ENCODE measurements at regions not wholly inside any gene's neighbourhood (a gene's known extent, or its start where the extent isn't known, plus 50 kb on each side); places are given as distances from the start of the nearest gene placed in this dataset.
"Not testable (repeated sequence)": the region's sequence is repeated elsewhere in the genome, so short reads cannot be mapped to it uniquely, and the experiment has no call there.

DNA sequence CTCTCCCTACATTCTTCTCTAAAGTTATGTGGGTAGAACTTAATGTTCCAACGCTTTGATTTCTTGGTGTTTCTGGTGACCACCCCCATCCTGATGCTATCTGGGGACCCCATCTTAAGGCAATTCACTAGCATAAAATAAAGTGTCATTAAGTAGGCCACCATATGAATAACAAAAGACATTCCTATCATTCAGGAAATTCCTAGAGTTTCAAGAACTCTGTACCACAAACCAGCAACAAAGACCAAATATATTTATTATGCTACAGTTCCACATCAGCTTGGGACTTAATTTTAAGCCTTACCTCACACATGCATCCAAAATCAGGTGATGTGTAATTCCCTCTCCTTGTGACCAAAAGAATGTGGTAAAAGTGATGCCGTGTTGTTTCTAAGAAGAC lies 254.6 kb upstream of the LRRC4C start:
- FAIRE-seq, result no peak

DNA sequence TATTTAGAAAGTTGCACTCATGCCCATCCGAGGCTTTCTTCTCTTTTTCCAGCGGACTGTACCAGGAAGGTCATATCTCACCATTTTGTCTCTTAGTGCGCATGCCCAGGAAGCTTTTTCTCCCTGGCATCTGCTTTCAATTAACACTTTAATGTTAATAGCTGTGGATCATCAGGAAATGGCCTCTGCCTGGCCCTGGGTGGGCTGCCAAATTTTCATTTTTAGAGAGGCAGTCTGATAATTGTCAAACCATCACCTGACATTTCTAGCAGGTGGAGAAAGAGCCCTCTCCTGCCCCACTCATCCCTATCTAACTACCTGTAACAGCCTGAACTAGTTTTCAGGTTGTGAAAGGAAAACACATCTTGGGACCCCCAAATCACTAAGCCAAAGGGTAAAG lies 257.4 kb upstream of the LRRC4C start:
- FAIRE-seq, result no peak

DNA sequence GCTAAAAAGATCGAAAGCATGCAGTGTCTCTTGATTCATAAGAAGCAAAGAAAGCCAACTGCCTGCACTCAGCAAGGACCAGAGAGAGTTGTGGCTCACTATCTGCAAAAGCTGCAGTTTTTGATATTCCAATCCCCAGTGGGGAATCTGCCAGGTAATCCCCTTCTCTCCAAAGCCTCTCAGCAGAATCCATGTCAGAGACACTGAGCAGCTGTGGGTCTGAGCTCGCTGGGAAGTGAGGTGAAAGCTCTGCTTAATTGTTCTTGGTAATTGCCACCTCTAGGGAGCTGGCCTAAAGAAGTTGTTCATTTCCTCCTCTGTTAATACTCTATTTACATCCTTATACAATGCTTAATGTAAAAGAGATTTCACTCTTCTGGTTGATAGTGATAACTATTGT lies 261.3 kb upstream of the LRRC4C start:
- FAIRE-seq, result no peak

DNA sequence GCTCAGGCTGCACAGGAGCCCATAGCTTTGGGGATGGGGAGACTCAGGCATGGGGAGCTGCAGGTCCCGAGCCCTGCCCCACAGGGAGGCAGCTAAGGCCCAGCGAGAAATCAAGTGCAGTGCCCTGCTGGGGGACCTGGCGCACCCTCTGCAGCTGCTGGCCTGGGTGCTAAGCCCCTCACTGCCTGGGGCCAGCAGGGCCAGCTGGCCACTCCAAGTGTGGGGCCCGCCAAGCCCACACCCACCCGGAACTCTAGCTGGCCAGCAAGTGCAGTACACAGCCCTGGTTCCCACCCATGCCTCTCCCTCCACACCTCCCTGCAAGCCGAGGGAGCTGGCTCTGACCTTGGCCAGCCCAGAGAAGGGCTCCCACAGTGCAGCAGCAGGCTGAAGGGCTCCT lies 268.7 kb upstream of the LRRC4C start:
- not testable (repeated sequence) for FAIRE-seq

DNA sequence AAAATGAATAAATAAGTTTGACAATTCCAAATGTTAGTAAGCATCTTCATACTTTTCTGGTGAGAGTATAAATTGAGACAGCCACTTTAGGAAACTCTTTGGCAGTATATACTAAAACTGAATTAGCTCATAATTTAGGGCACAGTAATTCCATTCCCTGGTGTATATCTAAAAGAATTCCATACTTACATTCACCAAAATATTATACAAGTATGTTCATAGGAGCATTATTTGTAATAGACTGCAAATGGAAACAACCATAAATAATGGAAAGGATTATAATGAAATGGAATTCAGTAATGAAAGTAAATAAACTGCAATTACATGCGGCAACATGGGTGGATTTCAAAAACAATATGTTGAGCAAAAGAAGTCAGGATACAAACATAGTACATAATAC lies 315.8 kb upstream of the LRRC4C start:
- no peak for FAIRE-seq

DNA sequence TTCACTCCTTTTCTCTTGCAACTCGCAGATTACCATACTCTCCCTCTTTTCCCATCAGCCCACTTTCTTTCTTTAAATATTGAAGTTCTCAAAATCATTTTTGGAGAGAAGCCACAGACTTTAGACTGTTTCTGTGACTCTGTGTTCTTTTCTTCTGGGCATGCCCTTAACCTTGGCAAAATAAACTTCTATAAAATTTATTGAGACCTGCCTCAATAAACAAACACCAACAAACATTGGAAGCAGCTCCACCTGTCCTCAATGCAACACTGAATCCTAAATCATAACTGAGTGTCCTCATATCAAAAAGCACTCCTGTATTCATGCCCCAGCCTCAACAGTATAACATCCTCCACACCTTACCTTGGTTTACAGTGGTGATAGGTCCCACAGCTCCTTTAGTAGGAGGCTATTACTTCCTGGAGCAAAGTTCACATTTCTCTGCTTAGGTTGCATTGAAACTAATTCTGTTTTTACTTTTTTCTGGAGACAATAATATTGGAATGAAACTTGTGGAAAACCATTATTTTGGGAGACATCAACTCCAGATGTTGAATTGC lies 320.0 kb upstream of the LRRC4C start:
- no peak for FAIRE-seq

DNA sequence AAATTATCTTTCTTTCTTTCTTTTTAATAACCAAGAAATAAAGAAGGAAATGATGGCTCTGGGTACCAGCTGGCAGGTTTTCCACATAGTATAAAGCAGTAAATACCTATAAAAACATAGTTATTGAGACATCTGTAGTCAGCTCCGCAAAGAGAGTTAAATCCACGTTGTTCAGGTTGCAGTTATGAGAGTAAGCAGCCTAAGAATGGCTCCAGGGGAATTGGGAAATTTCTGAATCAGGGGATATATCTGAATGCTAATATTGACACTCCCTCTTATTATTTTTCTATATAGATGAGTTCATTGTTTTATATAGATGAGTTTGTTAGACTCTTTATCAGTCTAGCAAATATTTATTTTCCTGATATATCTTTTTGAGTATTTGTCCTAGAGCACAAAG lies 322.0 kb upstream of the LRRC4C start:
- no peak for FAIRE-seq

DNA sequence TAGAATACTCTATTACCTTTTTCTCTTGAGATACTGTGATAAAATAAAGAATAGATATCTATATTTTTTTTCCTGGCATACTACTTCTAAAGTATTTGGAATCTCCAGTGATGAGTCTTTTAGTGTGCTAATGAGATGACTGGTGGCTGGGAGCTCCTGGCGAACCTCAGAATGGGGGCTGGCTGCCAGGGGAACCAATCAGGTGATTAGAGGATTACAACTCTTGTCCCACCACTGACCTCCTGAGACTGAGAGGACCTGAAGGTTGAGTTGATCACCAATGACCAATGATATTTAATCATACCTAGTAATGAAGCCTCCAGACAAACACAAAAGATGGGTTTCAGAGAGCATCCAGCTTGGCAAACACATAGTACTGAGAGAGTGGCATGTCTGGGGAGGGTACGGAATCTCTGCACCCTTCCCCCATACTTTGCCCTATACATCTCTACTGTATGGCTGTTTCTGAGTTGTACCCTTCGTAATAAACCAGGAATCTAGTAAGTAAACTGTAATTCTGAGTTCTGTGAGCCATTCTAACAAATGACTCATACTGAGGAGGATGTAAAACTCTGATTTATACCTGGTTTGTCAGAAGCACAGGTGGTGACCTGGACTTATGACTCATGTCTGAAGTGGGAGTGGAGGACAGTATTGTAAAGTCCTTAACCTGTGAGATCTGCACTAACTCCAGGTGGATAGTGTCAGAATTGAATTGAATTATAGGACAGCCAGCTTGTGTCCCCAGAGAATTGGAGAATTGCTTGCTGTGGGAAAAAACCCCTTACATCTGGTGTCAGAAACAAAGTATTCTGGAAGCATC lies 325.3 kb upstream of the LRRC4C start:
- no peak for FAIRE-seq

DNA sequence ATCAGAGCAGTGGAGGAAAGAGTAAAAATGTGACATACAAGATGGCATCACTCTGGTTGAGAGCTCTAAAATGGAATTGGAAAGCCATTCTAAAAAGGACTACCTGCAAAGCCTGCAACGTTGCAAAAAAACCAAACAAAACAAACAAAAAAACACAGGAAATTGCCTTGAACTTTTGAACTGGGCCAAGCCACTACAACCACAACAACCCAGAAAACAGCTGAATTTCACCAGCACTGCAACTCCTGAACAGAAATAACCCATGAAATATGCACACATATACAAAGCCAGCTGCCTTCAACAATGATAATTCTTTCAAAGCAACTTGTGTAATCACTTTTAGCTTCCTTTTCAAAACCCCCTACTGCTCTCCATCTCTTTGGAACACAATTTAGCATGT lies 326.6 kb upstream of the LRRC4C start:
- FAIRE-seq, result no peak

DNA sequence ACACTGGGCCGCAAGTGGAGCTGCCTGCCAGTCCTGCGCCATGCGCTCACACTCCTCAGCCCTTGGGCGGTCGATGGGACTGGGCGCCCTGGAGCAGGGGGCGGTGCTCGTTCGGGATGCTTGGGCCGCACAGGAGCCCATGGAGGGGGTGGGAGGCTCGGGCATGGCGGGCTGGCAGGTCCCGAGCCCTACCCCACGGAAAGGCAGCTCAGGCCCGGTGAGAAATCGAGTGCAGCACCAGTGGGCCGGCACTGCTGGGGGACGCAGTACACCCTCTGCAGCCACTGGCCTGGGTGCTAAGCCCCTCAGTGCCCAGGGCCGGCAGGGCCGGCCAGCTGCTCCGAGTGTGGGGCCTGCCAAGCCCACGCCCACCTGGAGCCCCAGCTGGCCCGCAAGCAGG lies 328.7 kb upstream of the LRRC4C start:
- no peak for FAIRE-seq

DNA sequence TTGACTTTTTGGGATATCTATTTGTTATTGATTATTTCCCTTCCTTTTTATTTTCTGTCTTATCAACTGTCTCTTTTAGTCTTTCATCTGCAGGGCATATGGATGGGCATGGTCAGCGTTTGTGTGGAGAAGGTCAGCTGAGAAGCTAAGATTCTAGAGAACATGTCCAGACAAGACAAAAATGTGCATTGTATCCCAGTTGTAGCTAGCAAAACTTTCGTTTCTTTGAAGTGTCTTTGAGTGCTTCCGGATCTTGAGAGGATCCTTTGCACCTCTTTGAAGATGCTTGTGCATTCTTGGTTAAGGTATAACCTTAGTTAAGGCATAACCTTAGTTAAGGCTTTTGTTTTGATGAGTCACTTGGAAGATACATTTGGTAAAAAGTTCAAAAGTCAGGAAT lies 329.9 kb upstream of the LRRC4C start:
- no peak for FAIRE-seq

DNA sequence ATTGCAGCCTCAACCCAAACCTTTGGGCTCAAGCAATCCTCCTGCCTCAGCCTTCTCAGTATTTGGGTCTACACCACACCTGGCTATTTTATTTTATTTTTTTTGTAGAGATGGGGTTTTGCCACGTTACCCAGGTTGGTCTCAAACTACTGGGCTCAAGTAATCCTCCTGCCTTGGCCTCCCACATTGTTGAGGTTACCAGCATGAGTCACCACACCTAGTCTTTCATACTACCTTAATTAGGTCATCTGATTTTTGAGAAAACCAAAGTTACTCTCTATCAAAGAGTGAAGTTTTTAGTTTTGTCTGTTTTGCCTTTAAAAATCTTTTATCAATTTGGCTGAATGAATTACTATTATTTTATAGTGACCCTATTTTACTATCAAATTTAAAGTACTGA lies 335.6 kb upstream of the LRRC4C start:
- FAIRE-seq, result no peak

DNA sequence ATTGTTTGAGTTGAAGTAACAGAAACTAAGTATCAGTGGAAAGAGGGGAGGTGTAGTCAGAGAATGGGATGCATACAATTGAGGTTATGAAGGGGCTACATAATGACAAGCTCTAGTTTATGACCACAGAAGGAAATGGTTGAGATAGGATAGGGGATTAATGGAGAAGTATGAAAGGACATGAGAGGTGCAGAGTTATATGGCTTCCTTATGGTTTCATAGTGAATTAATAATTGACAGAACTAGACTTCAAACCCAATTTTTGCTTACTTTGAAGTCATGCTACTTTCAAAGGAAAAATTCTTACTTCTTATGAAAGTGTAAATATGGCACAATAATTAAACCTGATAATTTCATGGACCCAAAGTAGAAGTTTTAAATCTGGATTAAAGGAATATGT lies 340.3 kb upstream of the LRRC4C start:
- no peak for FAIRE-seq

DNA sequence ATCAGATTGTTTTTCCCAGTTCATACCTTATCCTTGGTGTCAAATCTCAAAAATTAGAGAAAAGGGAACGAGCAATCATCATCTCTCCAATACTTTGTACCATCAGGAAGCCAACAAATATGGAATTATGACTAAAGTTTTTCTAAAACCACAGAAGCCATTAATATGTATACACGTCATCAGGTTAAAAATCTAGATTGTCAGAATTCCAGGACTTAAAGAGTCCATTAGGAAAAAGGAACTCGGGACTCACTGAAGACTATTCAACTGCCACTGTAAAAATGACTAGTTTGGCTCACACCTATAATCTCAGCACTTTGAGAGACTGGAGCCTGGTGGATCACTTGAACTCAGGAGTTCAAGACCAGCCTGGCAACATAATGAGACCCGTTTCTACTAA lies 344.4 kb upstream of the LRRC4C start:
- FAIRE-seq, result no peak

DNA sequence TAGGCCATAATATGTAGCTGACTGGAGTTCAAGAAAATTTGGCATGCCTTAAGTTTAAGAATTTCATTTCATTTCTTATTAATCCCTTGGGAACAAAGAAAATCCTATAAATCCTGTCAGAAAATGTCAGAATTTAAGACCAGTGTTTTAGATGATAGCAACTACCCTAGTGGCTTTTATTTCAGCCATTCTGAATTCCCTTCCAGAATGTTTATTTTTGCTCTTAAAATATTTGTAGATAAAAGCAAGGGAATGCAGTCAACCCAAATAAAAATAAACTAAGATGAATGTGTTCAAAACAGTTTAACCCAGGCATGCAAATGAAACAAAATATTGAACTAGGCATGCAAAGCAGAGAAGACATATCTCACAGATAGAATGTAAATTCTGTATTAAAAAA lies 356.9 kb upstream of the LRRC4C start:
- no peak for FAIRE-seq

DNA sequence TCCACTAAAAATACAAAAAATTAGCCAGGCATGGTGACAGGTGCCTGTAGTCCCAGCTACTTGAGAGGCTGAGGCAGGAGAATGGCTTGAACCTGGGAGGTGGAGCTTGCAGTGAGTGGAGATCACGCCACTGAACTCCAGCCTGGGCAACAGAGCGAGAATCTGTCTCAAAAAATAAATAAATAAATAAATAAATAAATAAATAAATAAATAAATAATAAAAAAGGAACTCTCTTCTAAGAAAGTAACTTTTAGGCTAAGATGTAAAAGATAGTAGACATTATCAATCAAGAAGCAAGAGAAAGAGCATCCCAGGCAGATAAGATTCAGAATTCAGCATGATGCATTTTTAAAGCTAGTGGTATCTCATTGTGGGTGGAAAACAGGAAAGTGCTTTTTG lies 364.8 kb upstream of the LRRC4C start:
- not testable (repeated sequence) for FAIRE-seq

DNA sequence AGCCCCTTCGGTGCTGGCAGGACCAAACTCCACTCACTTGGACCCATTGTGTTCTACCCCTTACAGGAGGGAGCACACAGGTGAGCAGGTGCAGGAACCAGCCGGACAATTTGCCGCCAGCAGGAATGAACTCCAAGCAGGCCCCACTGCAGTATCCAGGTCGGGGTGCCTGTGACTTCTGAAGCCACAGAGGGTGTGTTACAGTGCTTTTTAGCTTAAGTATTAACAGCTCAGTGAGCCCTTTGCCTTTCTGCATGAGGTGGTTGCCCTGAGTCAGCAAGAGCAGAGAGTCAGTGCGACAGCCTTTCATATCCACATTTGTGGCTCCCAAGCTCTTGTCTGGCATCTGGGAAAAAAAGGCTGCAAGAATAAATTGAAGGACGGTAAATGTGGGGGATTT lies 366.6 kb upstream of the LRRC4C start:
- no peak for FAIRE-seq

DNA sequence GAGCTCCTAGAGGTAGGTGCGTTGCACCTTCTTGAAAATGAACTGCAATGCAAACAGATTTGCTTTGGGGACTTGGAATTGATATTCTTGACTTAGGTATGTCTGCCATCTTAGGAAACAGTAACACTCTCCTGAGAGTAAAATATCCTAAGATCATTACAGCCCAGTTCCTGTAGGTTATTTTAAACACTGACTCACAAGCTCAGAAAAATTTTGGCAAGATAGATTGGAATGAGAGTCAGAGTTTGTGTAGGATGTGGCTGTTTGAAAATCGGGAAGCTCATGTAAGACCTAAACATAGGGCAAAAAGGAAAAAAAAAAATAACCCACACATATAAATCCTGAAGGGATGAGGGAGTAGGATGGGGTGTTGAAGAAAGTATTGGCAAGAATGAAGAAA lies 377.0 kb upstream of the LRRC4C start:
- no peak for FAIRE-seq

DNA sequence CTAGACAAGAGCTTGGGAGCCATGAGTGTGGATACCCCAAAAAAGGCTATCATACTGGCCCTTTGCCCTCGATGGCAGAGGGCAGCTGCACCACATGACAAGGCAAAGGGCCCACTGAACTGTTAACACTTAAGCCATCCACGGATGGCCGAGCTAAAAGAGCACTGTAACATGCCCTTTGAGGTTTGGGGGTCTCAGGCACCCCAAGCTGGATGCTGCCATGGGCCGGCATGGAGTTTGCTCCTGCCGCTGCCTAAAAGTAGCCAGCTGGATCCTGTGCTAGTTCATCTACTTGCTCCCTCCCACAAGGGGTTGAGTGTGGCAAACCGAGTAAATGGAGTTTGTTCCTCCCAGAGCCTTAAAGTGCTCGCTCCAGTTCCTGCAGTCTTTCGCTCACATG lies 383.2 kb upstream of the LRRC4C start:
- no peak for FAIRE-seq

DNA sequence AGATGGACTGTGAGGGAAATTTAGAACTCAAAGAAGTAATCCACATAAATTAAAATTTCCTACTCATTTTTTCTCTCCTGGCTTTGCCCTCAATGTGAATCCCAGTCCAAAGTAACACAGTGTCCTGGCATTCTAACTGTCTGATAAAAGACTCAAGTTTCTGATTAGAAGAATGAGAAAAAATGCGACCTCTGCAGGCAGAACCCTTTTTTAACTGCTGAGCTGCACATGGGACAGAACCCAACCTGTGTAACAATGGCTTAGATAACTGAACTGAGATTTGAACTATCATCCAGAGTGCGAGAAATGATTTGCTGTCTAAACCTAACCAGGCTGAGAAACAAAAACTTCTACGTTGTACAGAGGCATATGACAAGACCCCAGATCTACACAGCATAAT lies 385.6 kb upstream of the LRRC4C start:
- FAIRE-seq, result no peak

DNA sequence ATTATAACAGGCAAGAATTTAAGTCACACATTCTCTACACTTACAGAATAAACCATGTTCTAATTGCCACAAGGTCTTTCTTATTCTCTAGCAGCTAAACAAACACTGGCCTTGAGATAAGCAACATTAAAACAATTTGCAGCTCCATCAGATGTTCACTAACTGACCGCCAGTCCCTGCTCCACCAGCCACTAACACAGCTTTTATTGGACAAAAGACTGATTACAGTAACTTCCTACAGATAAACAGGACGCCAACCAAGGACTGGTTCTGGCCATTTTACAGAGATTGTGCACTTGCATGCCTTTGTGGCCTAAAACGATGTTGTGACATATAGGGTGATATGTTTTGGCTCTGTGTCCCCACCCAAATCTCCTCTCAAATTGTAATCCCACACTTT lies 388.9 kb upstream of the LRRC4C start:
- no peak for FAIRE-seq

DNA sequence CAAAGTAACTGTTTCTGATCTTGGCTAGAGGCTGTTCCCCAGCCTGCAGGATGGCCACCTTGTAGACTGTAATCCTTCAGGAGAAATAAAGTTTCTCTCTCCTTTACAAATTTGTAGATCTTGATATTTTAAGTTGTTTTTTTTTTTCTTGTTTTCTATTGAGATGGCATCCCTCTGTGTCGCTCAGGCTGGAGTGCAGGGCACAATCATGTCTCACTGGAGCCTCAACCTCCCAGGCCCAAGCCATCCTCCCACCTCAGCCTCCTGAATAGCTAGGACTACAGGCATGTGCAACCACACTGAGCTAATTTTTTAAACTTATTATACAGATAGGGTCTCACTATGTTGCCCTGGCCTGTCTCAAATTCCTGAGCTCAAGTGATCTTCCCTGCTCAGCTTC lies 389.8 kb upstream of the LRRC4C start:
- FAIRE-seq, result no peak

DNA sequence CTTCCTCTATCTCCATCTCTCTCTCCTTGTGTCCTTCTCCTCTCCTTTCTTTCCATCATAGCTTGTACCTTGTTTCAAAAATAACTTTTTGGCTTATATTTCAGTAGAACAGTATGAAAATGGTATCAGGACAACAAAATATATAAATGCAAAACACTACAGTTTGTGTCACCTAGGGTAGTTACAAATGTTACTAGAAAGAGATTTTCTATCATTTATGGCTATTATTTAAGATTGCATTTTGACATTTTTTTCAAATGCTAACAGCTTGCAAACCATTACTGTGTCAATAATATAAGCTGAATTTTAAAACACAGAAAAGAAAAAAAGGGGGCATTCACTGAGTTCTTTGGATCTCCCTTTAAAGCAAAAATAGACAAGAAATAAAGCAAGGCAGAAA lies 392.3 kb upstream of the LRRC4C start:
- FAIRE-seq, result no peak

DNA sequence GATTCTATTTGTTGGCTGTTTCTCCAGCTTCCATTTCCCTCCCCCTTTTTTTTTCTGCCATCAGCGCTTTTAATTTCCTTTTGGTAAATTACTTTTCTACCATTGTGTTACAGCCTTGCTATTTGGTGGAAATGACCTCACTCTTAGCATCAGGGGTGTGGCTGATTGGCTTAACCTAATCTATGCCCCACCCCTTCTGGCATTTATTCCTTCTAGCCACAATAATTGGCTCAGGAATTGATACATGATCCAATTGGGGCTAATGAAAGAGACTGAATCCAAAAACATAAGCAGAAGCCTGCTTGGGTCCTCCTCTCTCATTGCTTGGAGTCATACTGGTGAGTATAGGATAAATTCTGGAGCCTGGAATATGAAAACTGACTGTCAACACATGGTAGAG lies 402.4 kb upstream of the LRRC4C start:
- no peak for FAIRE-seq

DNA sequence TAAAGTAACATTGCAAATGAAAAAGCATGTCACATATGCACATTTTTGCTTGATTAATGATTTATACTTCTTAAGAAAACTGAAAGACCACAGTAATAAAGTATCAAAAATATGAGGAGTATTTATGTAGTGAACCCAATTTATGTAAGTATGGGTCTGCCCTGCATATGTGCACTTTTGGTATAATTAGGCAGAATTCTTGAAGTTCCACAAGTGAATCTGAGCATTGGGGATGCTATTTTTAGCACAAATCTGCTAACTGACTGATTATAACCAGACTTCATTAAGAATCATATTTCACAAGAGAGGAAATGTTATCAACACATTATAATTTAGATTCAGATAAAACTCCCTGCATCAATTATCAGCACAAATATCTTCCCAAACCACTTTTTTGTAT lies 407.1 kb upstream of the LRRC4C start:
- FAIRE-seq, result no peak
